RCC 7860 (cell line): ENCODE measurements at regions not wholly inside any gene's neighbourhood (a gene's known extent, or its start where the extent isn't known, plus 50 kb on each side); places are given as distances from the start of the nearest gene placed in this dataset.

Source experiments
- DNase-seq: peaks from one replicate; pipeline ENCODE4 v3.0.0-alpha.2; 2015; ENCODE audit warnings: low spot score
- FAIRE-seq: peaks from 2 replicates; lab custom pipeline; 2012; peaks lifted over from hg19 to GRCh38; lab: Jason Lieb, UNC

GRCh38 chr4:62293551-62293950 is 1093.4 kb downstream of the ADGRL3 start:
- no peak for DNase-seq
- FAIRE-seq: no peak

DNA sequence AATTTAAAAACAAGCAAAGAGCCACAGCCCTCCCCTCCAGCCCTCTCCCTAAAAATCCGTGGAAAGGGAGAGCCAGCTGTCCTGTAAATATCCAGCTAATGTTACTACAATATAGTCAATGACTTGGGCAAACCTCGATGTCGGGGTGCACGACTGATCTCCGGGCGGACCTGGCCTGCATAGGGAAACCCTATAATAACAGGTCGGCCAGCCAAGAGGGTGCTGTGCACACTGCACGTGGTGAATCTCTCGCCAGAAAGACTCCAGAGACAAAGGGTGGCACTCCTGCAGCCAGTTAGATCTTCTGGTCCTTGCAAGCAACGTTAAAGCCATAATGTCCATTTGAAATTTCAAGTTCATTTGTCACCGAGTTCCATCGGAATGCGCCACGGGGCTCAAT is 1092.8 kb downstream of the ADGRL3 start:
- FAIRE-seq (no peak), DNase-seq (no peak)

GRCh38 chr4:62288808-62289541 is 1088.8 kb downstream of the ADGRL3 start:
- FAIRE-seq (no peak), DNase-seq (no peak)

DNA sequence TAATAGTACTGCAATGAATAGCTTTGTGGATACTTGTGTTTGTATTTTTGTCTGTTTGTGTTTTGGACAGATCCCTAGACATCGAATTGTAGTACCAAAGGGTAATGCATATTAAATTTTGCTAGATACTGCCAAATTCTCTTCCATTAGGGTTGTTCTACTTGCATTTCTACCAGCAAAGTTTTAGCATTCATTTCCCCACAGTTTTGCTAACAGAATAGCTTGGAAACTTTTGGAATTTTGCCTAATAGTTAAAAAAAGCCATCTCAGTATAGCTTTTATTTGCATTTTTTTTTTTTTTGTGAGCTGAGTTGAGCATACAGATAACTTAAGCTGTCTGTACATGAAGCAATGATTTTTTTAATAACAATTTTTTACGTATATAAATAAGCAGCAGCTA is 1084.9 kb downstream of the ADGRL3 start:
- DNase-seq (no peak), FAIRE-seq (no peak)

DNA sequence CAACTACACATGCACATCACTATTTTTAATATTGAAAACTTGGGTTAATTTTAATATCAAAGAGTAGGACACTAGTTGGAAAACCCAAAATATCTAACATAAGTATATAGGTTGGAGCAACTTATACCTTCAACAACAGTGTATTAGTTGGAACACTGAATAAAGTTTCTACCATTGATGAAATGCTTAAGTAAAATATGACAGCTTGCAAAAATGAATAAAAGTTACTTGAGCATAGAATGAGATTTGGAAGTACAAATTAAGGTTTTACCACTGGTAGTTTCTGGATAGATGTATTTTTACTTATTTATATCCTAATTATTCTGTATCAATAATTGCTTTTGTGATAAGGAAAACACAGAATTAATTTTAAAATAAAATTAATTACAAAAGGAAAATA is 1079.6 kb downstream of the ADGRL3 start:
- FAIRE-seq: no peak

DNA sequence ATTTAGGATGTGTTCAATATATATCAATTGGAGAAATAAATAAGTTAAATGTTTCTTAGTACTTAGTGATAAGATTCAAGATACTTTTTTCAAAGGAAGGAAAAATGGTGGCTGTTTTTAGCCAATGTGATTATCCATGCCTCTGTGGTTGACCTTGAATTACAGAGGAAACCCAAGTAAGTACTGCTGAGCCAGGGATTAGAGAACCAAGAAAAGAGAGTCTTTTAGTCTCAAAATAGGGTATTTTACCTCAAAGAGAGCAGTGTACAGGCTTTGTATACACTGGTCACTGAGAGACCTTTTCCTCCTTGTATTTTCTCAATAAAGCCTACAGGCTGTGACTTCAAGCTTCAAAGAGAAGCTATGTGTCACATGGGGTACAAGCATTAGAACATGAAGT is 1075.3 kb downstream of the ADGRL3 start:
- DNase-seq (no peak), FAIRE-seq (no peak)

More for the DNA sequence above, 1079.6 kb downstream of the ADGRL3 start:
- no peak for DNase-seq

- no peak for DNase-seq
- FAIRE-seq: no peak
These were observed 1074.7 kb downstream of the ADGRL3 start for GRCh38 chr4:62274782-62275181.

DNA sequence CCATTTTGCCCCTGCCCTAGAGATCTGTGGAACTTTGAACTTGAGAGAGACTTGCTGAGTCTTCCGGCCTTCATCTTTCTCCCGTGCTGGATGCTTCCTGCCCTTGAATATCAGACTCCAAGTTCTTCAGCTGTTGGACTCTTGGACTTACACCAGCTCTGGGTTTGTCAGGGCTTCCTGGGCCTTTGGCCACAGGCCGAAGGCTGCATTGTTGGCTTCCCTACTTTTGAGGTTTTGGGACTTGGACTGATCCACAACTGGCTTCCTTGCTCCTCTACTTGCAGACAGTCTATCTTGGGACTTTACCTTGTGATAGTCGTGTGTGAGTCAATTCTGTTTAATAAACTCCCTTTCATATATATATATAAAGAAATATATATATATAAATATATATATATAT is 1071.0 kb downstream of the ADGRL3 start:
- FAIRE-seq: no peak

GRCh38 chr4:62269918-62270317 is 1069.8 kb downstream of the ADGRL3 start:
- DNase-seq (no peak), FAIRE-seq (no peak)

More for the DNA sequence above, 1071.0 kb downstream of the ADGRL3 start:
- no peak for DNase-seq

- FAIRE-seq (no peak), DNase-seq (no peak)
These were observed 1063.3 kb downstream of the ADGRL3 start for GRCh38 chr4:62263454-62263853.

DNA sequence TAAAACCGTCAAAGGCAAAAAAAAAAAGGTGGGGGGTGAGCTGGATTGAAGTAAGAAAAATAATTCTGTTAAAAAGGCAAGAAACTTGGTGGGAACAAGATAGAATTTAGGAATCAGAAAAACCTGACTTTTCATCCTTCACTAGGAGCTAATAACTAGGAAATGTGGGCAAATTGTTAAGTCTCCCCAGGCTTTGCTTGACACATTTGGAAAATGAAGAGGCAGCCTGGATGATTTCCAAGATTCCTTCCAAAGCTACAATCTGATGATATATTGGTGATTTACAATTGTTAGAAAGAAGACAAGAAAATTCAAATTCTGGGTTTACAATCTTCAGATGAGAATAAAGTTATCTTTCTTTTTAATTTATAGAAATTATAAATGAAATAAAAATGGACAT is 1062.5 kb downstream of the ADGRL3 start:
- DNase-seq (no peak), FAIRE-seq (no peak)

- FAIRE-seq (no peak), DNase-seq (no peak)
These were observed 1060.1 kb downstream of the ADGRL3 start for GRCh38 chr4:62260254-62260653.

GRCh38 chr4:62256479-62256878 is 1056.4 kb downstream of the ADGRL3 start:
- no peak for FAIRE-seq
- DNase-seq: no peak

- FAIRE-seq: no peak
- no peak for DNase-seq
These were observed 1052.6 kb downstream of the ADGRL3 start for GRCh38 chr4:62252728-62253127.

GRCh38 chr4:62250100-62250499 is 1050.0 kb downstream of the ADGRL3 start:
- FAIRE-seq (no peak), DNase-seq (no peak)

- FAIRE-seq (no peak), DNase-seq (no peak)
These were observed 1043.8 kb downstream of the ADGRL3 start for GRCh38 chr4:62243895-62244294.

DNA sequence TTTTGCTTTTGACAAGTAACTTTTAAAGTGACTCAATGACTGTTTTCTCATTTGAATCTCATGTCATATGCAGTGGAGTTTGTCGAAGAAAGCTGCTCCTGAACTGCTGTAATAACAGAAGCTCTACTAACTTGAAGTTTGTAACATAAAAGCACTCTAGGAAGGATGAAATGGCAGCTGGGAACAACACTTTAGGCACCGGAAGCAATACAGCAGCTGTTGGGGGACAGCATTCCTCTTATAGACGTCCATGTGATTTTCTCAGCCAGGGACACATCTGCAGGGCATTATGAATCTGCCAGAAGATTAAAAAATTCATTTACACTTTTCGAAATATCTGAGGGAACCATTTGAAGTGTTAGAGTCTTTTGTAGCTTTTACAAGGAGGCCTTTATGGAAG is 1035.8 kb downstream of the ADGRL3 start:
- DNase-seq: no peak
- no peak for FAIRE-seq

GRCh38 chr4:62232814-62233213 is 1032.7 kb downstream of the ADGRL3 start:
- DNase-seq (no peak), FAIRE-seq (no peak)

DNA sequence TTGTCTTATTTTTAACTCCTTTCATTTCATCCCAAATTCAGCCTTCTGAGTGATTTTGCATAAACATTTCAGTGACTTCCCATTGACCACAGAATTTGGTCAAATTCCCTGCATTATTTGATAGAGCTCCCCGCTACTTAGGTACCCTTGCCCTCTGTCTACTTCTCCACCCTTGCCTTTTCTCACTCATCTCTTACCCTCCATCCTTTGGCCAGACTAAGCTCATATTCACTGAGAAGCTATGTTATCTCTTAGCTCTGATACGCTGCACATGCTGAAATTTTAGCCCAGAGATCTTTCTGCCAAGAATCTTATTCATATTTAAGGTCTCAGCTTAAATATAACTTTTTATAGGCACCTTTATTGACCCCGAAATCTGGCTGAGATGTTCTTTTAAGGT is 1031.9 kb downstream of the ADGRL3 start:
- FAIRE-seq: no peak
- DNase-seq: no peak

- no peak for FAIRE-seq
These were observed 1026.0 kb downstream of the ADGRL3 start for GRCh38 chr4:62226082-62226481.

GRCh38 chr4:62222121-62222520 is 1022.0 kb downstream of the ADGRL3 start:
- DNase-seq (no peak), FAIRE-seq (no peak)

More at GRCh38 chr4:62226082-62226481, 1026.0 kb downstream of the ADGRL3 start:
- no peak for DNase-seq

DNA sequence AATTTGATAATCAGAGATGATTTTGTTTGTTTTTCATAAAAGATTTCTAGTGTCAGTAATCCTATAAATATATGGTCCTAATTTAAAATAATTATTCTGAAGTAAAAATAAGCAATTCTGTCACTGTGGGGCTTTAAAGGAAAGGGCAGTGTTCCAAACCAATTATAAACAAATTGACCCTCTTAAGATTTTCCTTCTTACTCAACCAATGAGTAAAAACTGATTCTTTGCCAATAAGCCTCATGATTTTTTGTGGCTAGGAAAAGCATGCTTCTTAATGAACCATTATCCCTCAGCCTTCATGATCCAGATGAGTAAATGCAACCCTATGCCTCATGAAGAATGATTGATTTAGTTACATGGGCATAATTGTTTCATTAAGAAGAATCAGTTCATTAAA is 1010.4 kb downstream of the ADGRL3 start:
- no peak for FAIRE-seq
- no peak for DNase-seq
